ENCODE measurements at regions not wholly inside any gene's neighbourhood (a gene's known extent, or its start where the extent isn't known, plus 50 kb on each side); places are given as distances from the start of the nearest gene placed in this dataset.

DNA sequence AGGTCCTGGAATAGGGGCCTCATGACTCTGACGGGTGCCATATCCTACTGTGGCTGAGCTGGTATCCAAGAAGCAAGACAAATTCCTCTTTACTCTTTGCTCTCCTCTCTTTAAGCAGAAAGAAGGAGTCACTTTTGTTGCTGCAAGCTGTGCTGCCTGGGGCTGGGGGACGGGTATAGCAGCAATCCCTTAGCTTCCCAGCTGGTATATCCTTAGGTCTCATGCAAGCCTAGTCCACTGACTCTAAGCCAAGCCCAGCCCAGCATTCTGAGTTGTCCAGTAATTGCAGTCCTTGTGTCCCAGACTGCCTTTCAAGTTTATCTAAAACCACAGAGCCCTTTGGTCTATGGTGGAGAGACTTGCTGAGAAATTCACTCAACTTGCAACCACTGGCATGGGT, 893.0 kb upstream of the PRR20A start:
- DNase-seq (ENCODE audit: insufficient read length, low spot score) (no peak), FAIRE-seq (no peak)

DNA sequence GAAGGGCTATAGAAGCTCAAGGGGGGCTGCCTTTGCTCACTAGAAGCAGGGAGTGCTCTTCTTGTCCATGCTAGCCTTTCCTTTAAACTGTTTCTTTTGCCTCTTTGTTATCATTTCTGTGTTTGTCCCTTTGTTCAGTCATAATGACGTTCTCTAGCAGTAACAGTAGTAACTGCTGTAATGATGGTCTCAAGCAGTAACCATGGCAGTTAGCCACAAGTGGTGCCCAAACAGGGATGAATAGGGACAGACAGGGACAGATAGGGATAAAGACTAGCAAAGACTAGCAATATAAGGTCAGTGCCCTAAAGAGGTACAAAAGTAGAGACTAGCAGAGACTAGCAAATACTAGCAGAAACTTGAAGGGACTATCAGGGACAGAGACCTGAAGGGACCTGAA, 869.0 kb upstream of the PRR20A start:
- FAIRE-seq (no peak), DNase-seq (ENCODE audit: insufficient read length, low spot score) (no peak)

DNA sequence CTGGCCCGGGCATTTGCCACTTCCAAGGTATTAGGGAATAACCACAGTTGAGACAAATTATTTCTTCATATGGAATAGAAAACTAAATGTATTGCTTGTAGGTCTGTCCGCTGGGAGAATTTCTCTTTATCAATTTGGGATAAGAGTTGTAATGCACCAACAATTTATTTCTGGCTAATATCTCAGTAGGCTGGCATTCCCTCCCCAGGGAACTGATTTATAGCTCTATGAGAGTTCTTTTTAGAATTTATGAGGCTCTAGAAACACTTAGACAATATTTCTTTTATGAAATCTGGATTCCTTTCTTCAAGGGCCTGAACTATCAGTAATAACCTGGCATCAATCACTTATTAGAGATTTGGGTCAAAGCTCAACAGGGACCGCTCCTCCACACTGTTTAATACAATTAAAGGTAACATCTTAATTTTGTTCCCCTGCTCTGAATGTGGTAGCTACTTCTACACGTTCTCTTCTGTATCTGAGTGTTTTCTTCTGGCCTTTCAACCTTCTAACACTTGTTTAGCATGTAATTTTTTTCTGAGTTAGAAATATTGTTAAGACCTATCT, 857.4 kb upstream of the PRR20A start:
- no peak for FAIRE-seq
- DNase-seq (ENCODE audit: insufficient read length, low spot score), result no peak

DNA sequence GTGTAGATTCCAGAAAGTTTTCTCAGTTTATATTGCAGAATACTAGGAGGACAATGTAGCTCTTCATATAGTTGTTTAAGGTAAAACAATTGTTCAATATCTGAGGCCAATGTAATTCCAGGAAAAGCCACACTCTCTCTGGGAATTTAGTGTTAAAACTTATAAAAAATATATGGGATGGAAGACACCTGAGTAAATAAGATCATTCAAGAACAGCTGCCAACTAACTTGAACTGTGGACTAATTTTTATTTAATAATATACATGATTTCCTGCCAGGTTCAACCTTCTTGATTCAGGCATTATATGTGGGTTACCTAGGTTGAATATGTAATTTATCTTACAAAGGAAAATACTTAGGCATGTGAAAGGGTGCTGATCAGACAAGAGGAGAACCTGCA, 841.1 kb upstream of the PRR20A start:
- FAIRE-seq (no peak), DNase-seq (ENCODE audit: insufficient read length, low spot score) (no peak)

DNA sequence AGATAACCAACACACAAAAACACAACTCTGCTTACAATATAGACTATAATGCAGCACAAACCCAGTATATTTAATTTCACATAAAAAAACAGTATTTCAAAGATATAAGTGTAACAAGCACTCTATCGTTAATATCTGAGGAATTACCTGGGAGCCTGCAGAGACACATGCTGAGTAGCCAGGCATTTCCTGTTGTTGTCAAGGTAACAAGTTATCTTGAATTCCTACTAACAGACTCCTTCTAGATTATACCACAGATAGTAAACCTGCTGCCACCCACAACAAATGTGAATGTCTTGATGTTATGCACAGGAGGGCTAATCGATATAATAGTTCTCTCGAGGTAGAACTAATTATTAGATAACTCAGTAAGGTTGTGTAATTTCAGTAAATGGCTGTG, 826.0 kb upstream of the PRR20A start:
- DNase-seq (ENCODE audit: insufficient read length, low spot score) (no peak), FAIRE-seq (no peak)

DNA sequence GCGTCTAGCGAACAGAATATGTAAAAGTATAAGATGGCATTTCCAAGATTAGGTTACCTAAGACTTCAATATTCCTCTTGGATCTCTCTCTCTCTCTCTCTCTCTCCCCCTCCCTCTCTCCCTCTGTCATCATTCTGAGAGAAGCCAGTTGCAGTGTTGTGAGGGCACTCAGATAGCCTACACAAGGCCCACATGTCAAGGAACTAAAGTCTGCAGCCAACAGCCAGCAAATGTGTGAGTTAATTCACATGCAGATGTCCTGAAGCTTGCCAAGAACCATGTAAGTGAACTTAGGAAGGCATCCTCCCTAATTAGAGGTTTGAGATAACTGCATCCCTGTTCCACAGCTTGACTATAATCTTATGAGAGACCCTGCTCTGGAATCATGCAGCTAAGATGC, 822.9 kb upstream of the PRR20A start:
- DNase-seq (ENCODE audit: insufficient read length, low spot score) (no peak), FAIRE-seq (no peak)

DNA sequence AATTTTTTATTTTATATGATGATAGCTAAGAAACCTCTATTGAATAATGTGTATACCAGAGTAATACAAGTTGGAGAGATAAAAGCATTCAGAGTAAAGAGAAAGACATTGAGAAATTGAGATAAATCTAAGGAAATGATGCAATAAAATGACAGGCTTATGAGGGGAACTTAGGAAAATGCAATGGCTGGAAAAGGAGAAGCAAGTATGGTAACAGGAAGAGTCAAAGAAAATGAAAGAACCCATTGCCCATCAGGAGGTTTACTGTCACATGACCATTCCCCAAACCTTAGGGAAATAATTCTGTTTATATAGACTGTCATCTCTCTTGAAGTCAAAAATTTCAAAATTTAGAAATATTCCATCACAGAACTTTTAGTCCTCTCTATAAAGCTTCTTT, 808.0 kb upstream of the PRR20A start:
- DNase-seq (ENCODE audit: insufficient read length, low spot score), result no peak
- FAIRE-seq, result no peak

DNA sequence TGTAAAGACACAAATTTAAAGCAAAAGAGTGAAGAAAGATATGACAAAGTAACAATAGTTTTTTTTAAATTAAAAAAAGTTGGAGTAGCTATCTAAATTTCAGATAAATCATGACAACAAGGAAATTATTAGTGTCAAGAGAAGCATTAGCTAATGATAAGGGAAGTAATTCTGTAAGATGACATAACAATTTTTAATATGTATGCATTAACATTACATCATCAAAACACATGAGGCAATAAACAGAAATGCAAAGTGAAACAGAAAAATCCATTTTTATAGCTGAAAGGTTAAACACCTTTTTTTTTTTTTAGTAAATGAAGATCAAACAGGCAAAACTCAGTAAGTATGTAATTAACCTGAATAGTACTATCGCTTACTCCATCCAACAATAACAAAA, 804.9 kb upstream of the PRR20A start:
- DNase-seq (ENCODE audit: insufficient read length, low spot score) (no peak), FAIRE-seq (no peak)

DNA sequence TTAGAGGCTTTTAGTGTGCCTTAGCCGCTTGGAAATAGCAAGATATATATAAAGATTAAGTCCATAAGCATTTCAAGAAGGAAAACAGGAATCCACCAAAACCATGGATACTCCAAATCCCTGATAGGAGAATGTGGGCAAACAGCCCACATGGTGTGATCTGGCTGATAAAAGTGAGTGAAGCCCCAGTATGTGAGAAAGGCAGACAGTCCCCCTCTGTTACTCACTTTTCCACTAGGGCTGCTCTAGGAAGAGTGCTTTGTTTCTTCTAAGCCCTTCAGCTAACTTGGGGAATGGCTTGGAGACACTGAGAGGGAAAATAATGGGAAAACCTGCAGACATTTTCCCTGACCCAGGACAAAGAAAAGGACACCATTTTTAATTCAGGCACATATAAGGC, 802.3 kb upstream of the PRR20A start:
- FAIRE-seq (no peak), DNase-seq (ENCODE audit: insufficient read length, low spot score) (no peak)

DNA sequence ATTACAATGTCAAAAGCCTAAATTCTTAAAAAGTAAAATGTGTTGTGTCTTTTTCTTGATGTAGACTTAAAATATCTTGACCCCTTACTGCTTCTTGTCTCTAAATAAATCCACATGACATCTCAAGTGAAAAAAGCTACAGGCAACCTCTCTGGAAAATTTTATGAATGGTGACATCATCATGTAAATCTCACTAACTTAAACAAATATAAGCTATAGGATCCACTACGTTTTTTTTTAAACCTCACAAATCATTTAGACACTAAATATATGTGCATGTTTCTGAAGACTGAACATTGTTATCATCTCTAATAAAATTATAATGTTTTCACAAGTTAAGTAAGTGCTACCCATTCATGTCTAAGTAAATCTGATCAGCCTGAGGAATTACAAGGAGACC, 793.7 kb upstream of the PRR20A start:
- DNase-seq (ENCODE audit: insufficient read length, low spot score), result no peak
- FAIRE-seq, result no peak

DNA sequence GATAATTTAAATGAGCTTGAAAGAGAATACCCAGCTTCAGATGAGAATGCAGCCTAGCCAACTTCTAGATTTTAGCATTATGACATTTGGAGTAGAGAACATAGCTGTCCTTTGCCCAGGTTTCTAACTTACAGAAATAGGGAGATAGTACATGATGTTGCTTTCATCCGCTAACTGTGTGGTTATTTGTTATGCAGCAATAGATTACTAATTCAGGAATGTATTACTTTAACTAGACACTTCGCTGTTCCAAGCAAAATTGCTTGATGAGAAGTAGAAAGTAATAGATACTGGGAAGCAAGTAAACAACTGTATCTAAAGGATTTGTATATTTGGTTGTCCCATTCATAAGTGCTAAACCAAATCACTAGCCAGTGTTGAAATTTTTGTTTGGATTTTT, 790.9 kb upstream of the PRR20A start:
- DNase-seq (ENCODE audit: insufficient read length, low spot score) (no peak), FAIRE-seq (no peak)

DNA sequence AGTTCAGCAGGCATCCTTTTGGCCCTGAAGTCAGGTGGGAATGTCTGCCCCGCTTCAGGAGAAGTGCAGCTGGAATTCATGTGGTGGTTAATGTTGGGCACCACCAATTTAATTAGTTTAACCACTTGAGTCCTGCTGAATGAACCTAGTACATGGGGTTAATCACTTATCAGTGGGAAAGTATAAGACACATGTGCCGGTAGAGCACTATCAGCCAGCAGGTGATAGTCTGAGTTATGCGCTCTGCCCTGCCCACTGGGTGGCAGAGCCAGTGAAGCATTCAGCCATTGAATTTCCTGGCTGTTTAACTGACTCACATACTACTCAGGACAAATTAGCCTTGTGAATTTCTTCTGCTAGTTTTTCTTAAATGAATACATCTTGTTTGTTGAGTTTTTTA, 789.7 kb upstream of the PRR20A start:
- FAIRE-seq (no peak), DNase-seq (ENCODE audit: insufficient read length, low spot score) (no peak)

DNA sequence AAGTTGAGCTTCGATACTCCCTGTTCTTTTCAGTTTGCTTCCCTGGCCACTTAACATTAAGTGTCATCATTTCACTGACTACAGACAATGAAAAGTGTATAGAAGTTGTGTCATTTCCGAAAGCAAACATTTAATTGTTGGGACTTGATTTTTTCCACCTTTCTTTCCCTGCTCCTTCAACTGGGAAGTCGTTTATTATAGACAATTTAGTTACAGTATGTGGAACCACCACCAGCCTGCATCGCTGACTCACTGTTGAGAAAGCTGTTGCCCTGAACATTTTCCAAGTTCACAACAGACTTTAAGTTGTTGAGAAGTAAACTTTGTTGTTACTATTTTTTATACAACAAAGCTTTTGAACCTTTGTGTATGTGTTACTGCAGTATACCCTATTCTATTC, 788.4 kb upstream of the PRR20A start:
- FAIRE-seq (no peak), DNase-seq (ENCODE audit: insufficient read length, low spot score) (no peak)

DNA sequence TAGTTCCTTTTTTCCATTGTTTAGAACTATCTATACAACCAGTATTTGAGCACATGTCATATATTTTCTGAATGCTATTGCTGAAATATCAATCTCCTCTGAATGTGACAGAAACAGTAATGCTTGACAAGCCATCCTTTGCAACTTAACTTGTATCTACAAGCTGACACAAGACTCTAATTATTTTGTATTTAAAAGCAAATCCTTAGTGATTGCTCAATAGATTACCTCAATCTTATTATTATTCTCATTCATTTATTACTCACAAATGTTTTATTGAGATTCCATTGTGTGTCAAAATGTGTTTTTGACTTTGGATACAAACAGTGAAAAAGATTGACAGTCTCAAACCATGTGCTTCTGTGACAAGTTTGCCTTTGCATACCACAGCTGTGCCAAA, 787.8 kb upstream of the PRR20A start:
- DNase-seq (ENCODE audit: insufficient read length, low spot score), result no peak
- FAIRE-seq, result no peak

DNA sequence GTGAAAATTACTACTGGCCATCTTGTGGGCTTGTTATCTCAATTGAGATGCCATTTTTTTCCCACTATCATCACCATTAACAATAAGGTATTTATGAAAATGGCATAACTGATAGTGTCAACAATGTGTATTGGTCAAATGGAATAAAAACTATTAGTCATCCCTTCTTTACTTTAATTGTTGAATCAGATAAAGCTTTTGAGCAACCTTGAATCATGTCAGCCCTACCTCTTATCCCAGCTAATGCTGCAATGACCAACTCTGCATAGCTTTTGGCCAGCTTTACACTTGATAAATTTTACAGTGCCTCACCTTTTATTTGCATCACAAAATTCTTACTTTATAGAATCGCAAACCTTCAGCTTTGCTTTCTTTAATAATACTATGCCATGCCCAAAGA, 784.0 kb upstream of the PRR20A start:
- FAIRE-seq, result no peak
- no peak for DNase-seq (ENCODE audit: insufficient read length, low spot score)

DNA sequence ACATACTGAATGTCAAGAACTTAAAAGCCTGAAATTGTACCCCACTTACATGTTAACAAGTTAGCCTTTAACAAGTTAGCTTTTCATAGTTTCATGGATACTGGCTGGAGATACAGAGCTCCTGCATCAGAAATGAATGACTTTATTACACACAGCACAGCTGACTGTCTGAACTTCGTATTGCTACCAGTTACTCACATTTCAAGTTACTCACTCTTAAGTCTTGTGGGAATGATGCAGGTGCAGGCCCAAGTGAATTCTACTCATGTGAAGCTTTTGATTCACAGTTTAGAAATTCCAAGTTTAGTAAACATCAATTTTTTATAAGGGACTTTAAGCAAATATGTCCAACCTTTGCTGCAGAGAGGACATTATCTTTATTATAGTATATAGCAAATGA, 762.2 kb upstream of the PRR20A start:
- FAIRE-seq (no peak), DNase-seq (ENCODE audit: insufficient read length, low spot score) (no peak)

DNA sequence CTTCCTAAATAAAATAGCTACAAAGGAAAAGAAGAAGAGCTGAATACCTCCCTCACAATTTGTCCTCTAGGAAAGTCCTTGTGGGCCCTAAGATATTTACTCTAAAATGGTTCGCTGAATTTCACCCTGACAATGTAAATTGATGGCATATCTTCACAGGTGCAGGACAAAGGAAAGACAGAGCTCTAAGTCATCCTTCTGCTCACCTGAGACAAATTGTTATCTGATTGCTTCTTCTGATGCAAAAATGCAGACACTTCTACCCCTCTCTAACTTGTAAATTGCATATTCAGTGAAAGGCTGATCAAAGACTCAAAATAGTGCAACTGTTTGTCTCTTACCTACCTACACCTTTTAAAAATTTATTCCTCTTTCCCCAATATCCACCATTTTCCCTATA, 747.2 kb upstream of the PRR20A start:
- DNase-seq (ENCODE audit: insufficient read length, low spot score) (no peak), FAIRE-seq (no peak)

DNA sequence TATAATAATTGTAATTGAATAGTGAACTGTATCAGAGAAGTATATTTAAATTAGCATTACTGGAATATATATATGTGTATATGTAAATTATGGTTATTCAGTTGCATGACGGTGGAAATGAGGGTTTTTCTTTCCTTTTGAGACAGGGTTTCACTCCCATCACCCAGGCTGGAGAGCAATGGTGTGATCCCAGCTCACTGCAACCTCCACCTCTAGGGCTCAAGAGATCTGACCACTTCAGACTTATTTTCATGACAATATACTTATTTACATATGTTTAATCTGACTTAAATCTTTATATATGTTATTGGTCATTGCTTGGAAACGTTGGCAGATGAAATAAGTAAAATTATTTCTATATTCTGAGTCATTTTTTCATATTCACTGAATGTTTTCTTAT, 744.4 kb upstream of the PRR20A start:
- no peak for DNase-seq (ENCODE audit: insufficient read length, low spot score)
- FAIRE-seq, result no peak

DNA sequence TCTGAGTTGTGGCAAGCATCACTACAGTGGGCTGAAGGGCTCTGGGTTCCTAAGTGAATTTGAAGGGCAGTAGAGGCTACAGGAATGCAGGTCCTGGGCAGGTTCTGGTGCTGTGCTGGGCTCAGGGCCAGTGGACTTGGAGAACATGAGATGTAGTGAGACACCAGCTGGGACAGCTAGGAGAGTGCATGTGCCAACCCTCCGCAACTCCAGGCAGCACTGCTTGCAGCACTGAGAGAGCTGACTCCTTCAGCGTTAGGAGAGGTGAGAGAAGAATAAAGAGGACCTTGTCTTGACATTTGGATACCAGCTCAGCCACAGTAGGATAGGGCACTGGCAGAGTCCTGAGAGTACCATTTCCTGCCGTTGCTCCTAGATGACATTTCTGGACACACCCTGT, 739.9 kb upstream of the PRR20A start:
- FAIRE-seq (no peak), DNase-seq (ENCODE audit: insufficient read length, low spot score) (no peak)

DNA sequence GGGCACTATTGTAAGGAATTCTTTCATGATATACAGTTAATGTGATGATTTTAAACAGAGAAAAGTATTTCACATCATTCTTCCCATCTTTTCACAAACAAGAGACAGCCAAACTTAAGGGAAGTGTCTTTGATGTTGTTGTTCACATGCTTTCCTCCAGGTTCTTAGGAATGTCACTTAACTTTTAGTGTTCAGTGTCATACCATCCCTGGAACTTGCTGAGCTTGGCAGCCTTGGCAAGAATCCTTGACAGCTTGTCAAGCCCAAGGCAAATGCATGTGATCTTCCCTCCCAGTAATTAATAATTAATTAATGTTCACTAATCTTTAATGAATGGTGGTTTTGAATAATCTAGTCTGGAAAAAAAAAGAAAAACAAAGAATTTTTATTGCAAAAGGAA, 727.9 kb upstream of the PRR20A start:
- no peak for FAIRE-seq
- no peak for DNase-seq (ENCODE audit: insufficient read length, low spot score)

DNA sequence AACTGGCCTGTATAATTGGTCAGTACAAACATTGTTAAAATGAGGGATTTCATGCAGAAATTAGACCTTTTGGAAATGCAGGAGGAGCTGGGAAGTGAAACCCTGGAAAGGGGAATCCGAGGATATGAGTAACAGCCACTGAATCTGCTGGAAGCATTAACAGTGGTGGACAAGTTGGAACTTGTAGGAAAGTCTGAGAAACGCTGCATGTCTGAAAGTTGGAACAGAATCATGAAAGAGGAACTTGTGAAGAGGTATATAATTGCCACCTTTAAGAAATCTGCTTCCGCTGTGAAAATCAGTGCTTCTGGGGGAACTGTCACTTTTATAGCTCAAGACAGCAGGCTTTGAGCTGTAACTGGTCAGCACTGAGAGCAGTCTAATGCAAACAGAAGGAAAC, 716.5 kb upstream of the PRR20A start:
- no peak for FAIRE-seq
- no peak for DNase-seq (ENCODE audit: insufficient read length, low spot score)

DNA sequence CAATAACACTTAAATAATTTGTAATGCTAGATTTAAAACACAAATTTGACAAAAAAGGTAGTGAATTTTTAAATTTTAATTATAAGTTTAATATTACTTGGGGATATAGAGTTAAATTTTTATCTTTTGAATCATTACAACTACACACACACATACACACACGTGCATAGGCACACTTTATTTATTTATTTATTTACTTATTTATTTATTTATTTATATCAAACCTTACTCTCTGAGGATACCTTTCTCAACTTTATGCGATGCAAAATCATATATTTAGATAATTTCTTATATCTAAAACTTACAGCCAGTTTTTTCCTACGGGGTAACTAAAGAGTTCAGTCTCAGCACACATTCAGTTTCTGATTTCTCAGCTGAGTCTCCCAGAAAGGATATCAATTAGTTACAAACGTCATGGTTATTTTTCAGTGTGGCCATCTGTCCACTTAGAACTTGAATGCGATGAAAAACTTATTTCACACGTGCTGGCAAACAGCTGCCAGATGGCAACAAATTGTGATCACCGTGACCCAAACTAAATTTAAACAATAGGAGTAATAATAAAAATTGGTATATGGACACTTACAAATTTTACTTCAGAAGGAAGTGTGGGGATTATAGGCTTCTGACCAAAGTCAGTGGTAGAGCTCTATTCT, 683.1 kb upstream of the PRR20A start:
- FAIRE-seq, result no peak

DNA sequence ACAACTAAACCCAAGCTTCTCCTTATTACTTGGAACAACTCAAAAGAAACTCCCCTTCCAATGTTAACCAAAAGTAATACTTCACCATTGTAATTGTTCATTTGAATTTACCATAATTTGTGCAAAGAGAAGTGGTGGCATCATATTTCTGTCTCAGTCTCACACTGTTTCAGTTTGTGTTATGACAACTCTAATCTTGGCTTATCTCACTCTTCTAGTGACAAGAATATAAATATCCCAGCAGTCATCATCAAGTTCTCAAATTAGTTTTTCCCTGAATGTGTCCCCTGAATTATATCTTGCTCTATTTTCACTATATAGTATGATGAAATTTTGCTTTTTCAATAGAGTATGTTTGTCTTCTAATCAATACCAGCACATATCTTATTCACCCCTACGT, 681.4 kb upstream of the PRR20A start:
- DNase-seq (ENCODE audit: insufficient read length, low spot score) (no peak), FAIRE-seq (no peak)

More for the DNA sequence above, 683.1 kb upstream of the PRR20A start:
- DNase-seq (ENCODE audit: insufficient read length, low spot score), result no peak

Data from GM19239 (cell line).